Fibroblast of pulmonary artery (primary cell): ENCODE measurements at regions not wholly inside any gene's neighbourhood (a gene's known extent, or its start where the extent isn't known, plus 50 kb on each side); places are given as distances from the start of the nearest gene placed in this dataset.
A peak's percentile ranks its signal among the peaks of the same experiment; 100 is the strongest.

Source experiments
- DNase-seq: peaks from one replicate; pipeline ENCODE4 v3.0.0-alpha.2; 2010; ENCODE audit warnings: low read depth
- H3K4me3 ChIP-seq: replicated peaks from 2 replicates; pipeline ENCODE4 v1.5.1; 2011; ENCODE audit warnings: low read depth, mild to moderate bottlenecking, control low read depth, low read length, moderate library complexity
- CTCF ChIP-seq: IDR thresholded peaks from 2 replicates; pipeline ENCODE4 v1.5.1; 2011; ENCODE audit warnings: mild to moderate bottlenecking, control low read depth, low read length, inconsistent platforms; ENCODE audit errors: missing control alignments

DNA sequence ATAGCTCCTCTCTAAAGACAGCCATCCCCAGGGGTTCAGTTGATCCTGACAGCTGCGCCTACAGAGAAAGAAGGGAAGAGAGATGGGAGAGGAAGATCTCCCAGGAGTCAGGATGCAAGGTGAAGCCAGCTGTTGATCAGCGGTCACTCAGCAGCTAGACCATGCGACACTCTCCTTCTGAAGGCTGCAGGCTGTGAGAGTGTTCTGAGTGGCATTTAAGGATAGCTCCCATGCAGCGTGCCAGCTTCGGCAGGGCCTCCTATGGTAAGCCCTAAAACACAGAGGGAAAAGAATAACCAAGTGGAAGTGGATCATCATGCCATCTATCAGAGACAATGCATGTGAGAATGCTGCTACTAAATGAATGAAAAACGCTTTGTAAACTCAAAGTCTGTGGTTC lies 197.9 kb upstream of the NUDT4 start:
- no peak overlapping the region for H3K4me3 ChIP-seq
- TF ChIP-seq CTCF: no peak
- DNase-seq: no peak

- H3K4me3 ChIP-seq: no peak overlapping the region
- DNase-seq: no peak
- no peak for TF ChIP-seq CTCF
Observed at GRCh38 chr12:93180566-93180965, 197.2 kb upstream of the NUDT4 start.

- TF ChIP-seq CTCF: no peak
- no peak for DNase-seq
Observed at GRCh38 chr12:93181409-93181965, 196.2 kb upstream of the NUDT4 start.

DNA sequence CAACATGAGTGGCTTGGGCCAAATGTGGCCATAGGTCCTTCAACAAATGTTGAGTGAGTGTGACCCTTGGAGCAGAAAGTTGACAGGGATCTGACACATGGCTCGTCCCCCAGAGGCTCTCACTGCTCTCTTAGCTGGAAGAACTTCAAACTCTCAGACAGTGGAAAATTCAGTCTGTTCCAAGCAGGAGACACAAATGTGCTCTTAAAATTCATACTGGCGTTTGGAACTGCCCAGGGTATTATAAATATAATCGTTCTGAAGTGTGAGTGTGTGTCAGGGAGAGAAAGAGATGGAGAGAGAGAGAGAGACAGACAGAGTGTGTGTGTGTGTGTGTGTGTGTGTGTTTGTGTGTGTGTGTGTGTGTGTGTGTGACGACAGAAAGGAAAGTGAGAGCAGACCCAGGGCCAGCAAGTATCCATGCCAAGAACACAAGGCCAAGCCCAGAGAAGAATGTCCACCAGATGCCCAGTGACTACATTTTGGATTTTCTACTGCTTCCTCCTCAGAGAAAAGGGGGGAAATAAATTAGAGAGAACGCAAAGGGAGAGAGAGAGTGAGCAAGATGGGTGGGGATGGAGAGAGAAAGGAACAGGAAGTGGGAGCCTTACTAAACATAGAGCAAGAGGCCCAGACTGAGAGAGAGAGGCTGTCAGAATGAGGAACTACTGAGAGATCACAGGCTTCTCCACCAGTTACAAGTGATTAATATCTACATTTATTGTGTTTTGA lies 193.6 kb upstream of the NUDT4 start:
- no peak for TF ChIP-seq CTCF
- DNase-seq: peak; percentile 58
- H3K4me3 ChIP-seq: no peak overlapping the region

More at GRCh38 chr12:93181409-93181965, 196.2 kb upstream of the NUDT4 start:
- H3K4me3 ChIP-seq: no peak overlapping the region

- no peak for DNase-seq
- TF ChIP-seq CTCF: no peak
- H3K4me3 ChIP-seq: no peak overlapping the region
Observed at GRCh38 chr12:93184672-93185368, 192.9 kb upstream of the NUDT4 start.

GRCh38 chr12:93185369-93185741 lies 192.4 kb upstream of the NUDT4 start:
- no peak for DNase-seq
- H3K4me3 ChIP-seq: no peak overlapping the region
- no peak for TF ChIP-seq CTCF
